ENCODE measurements at regions not wholly inside any gene's neighbourhood (a gene's known extent, or its start where the extent isn't known, plus 50 kb on each side); places are given as distances from the start of the nearest gene placed in this dataset.

GRCh38 chr6:99114769-99115406, 167.1 kb upstream of the FBXL4 start:
- no peaks in the 10 kb centered on the region for H3K4me1 ChIP-seq (ENCODE audit: control insufficient read depth in 1 of 2, insufficient read depth in 2 of 2, low read depth in 1 of 2, low read length in 1 of 2)
- no peaks in the 10 kb centered on the region for H3F3A ChIP-seq (replicated peaks; ENCODE audit: insufficient read depth)
- WGBS (ENCODE audit: low lambda C conversion rate): 48% methylated on average over 5 of the region's 5 CpGs
- POLR2A ChIA-PET: no interaction called here
- H3K4me2 ChIP-seq: no peak overlapping the region
- no peaks in the 10 kb centered on the region; the same call in 1 of the 2 replicates for H3K27me3 ChIP-seq (ENCODE audit: insufficient read depth)
- TF ChIP-seq CTCF (IDR thresholded peaks at IDR 0.05) (no peak), NRF1 (IDR thresholded peaks at IDR 0.05; ENCODE audit: low read depth, low read length) (no peak), GATA2 (CRISPR knock-in tag; IDR thresholded peaks at IDR 0.05) (no peak), ZBTB33 (IDR thresholded peaks at IDR 0.05; ENCODE audit: borderline replicate concordance, low read depth) (no peak)
- H3K27ac ChIP-seq (ENCODE audit: low read depth in 2 of 2, low read length in 1 of 2): no peak overlapping the region
- no peaks in the 10 kb centered on the region for H3K9me3 ChIP-seq
- no peaks in the 10 kb centered on the region for H3K9me2 ChIP-seq
- no peak overlapping the region for H2AFZ ChIP-seq (ENCODE audit: low read depth)
- no peak overlapping the region for H3K9ac ChIP-seq
- CTCF ChIA-PET: interaction anchor here (1.0 kb wide), 1 partner anchor 23 kb away, joined by 3 read pairs; no protein-coding TSS in a partner anchor
- H3K36me3 ChIP-seq (replicated peaks in 1 of 2; ENCODE audit: control insufficient read depth in 1 of 2, insufficient read depth in 2 of 2, low read length in 1 of 2): no peaks in the 10 kb centered on the region
- H3K79me2 ChIP-seq (ENCODE audit: insufficient read depth): no peaks in the 10 kb centered on the region
- no peaks in the 10 kb centered on the region for H4K20me1 ChIP-seq (ENCODE audit: insufficient read depth)
- no peak overlapping the region for H3K4me3 ChIP-seq (ENCODE audit: low read depth in 2 of 2, low read length in 1 of 2)
- DNase-seq: no peak

GRCh38 chr6:99111590-99111989, 163.8 kb upstream of the FBXL4 start:
- 54% methylated on average over 3 of the region's 3 CpGs for WGBS (ENCODE audit: low lambda C conversion rate)
- Histone ChIP-seq H2AFZ (ENCODE audit: low read depth) (no peak overlapping the region), H3K27me3 (ENCODE audit: insufficient read depth) (no peaks in the 10 kb centered on the region; the same call in 1 of the 2 replicates), H3K79me2 (ENCODE audit: insufficient read depth) (no peaks in the 10 kb centered on the region), H3K36me3 (replicated peaks in 1 of 2; ENCODE audit: control insufficient read depth in 1 of 2, insufficient read depth in 2 of 2, low read length in 1 of 2) (no peaks in the 10 kb centered on the region), H3K9me2 (no peaks in the 10 kb centered on the region), H3F3A (replicated peaks; ENCODE audit: insufficient read depth) (no peaks in the 10 kb centered on the region), H3K4me2 (no peak overlapping the region), H3K4me3 (ENCODE audit: low read depth in 2 of 2, low read length in 1 of 2) (no peak overlapping the region), H3K4me1 (ENCODE audit: control insufficient read depth in 1 of 2, insufficient read depth in 2 of 2, low read depth in 1 of 2, low read length in 1 of 2) (no peaks in the 10 kb centered on the region), H3K9me3 (no peaks in the 10 kb centered on the region), H3K27ac (ENCODE audit: low read depth in 2 of 2, low read length in 1 of 2) (no peak overlapping the region), H3K9ac (no peak overlapping the region), H4K20me1 (ENCODE audit: insufficient read depth) (no peaks in the 10 kb centered on the region)
- DNase-seq: no peak
- TF ChIP-seq ELF1 (IDR thresholded peaks at IDR 0.05): no peak
- no peak for TF ChIP-seq RXRA (IDR thresholded peaks at IDR 0.05; ENCODE audit: borderline replicate concordance, low read depth)
- no peak for TF ChIP-seq EZH2phosphoT487 (IDR thresholded peaks at IDR 0.05; ENCODE audit: borderline replicate concordance, low read depth)
- no peak for TF ChIP-seq EP300 (IDR thresholded peaks at IDR 0.05; ENCODE audit: borderline replicate concordance in 1 of 2, low read depth in 1 of 2, low read length in 1 of 2)
- no peak for TF ChIP-seq JUND (IDR thresholded peaks at IDR 0.05)
- TF ChIP-seq USF2 (IDR thresholded peaks at IDR 0.05; ENCODE audit: borderline replicate concordance, low read depth, low read length): no peak
- no peak for TF ChIP-seq FOXJ3 (CRISPR knock-in tag; IDR thresholded peaks at IDR 0.05)
- TF ChIP-seq RCOR1 (IDR thresholded peaks at IDR 0.05; ENCODE audit: low read length): no peak
- no peak for TF ChIP-seq MXI1 (IDR thresholded peaks at IDR 0.05; ENCODE audit: low read depth, low read length)
- TF ChIP-seq MEF2A (IDR thresholded peaks at IDR 0.05; ENCODE audit: borderline replicate concordance, low read depth): no peak
- CTCF ChIA-PET: interaction anchor here (0.8 to 5.8 kb wide), 5 partner anchors 8 to 1675 kb away, joined by 3 to 43 read pairs (median 3); no protein-coding TSS in a partner anchor
- POLR2A ChIA-PET: no interaction called here
